ENCODE measurements at regions not wholly inside any gene's neighbourhood (a gene's known extent, or its start where the extent isn't known, plus 50 kb on each side); places are given as distances from the start of the nearest gene placed in this dataset.

GRCh38 chr10:83195021-83195420 lies 944.3 kb upstream of the GHITM start:
- TF ChIP-seq CTCF (conservative IDR thresholded peaks at IDR 0.05) (no peak), ZFX (IDR thresholded peaks at IDR 0.05) (no peak)

All from C4-2B (cell line).